ENCODE measurements at regions not wholly inside any gene's neighbourhood (a gene's known extent, or its start where the extent isn't known, plus 50 kb on each side); places are given as distances from the start of the nearest gene placed in this dataset.

- no peak for DNase-seq (ENCODE audit: low spot score, unreplicated experiment)
- no peak for TF ChIP-seq CTCF (IDR thresholded peaks at IDR 0.05; ENCODE audit: unreplicated experiment)
- Mint-ChIP-seq H3K27ac (no peak overlapping the region), H3K36me3 (ENCODE audit: insufficient read depth) (no peaks in the 10 kb centered on the region), H3K4me3 (ENCODE audit: low read depth) (no peak overlapping the region), H3K27me3 (peaks cover 31% of the 10 kb centered on the region), H3K9me3 (ENCODE audit: low read depth) (no peaks in the 10 kb centered on the region), H3K4me1 (ENCODE audit: low read depth) (peaks cover 6% of the 10 kb centered on the region)
These were observed 82.4 kb upstream of the RTL6 start for GRCh38 chr22:44580176-44581095.

- H3K4me3 Mint-ChIP-seq (ENCODE audit: low read depth), result no peak overlapping the region
- no peak for DNase-seq (ENCODE audit: low spot score, unreplicated experiment)
- no peak overlapping the region for H3K27ac Mint-ChIP-seq
- H3K27me3 Mint-ChIP-seq, result peaks cover 35% of the 10 kb centered on the region
- H3K9me3 Mint-ChIP-seq (ENCODE audit: low read depth), result no peaks in the 10 kb centered on the region
- no peaks in the 10 kb centered on the region for H3K36me3 Mint-ChIP-seq (ENCODE audit: insufficient read depth)
- H3K4me1 Mint-ChIP-seq (ENCODE audit: low read depth), result peaks cover 18% of the 10 kb centered on the region
- TF ChIP-seq CTCF (IDR thresholded peaks at IDR 0.05; ENCODE audit: unreplicated experiment), result no peak
These were observed 80.6 kb upstream of the RTL6 start for GRCh38 chr22:44578516-44579230.

- H3K4me1 Mint-ChIP-seq (ENCODE audit: low read depth), result peaks cover 18% of the 10 kb centered on the region
- no peak for DNase-seq (ENCODE audit: low spot score, unreplicated experiment)
- H3K36me3 Mint-ChIP-seq (ENCODE audit: insufficient read depth), result no peaks in the 10 kb centered on the region
- TF ChIP-seq CTCF (IDR thresholded peaks at IDR 0.05; ENCODE audit: unreplicated experiment), result no peak
- no peak overlapping the region for H3K27ac Mint-ChIP-seq
- no peaks in the 10 kb centered on the region for H3K9me3 Mint-ChIP-seq (ENCODE audit: low read depth)
- no peak overlapping the region for H3K4me3 Mint-ChIP-seq (ENCODE audit: low read depth)
- H3K27me3 Mint-ChIP-seq, result peaks cover 33% of the 10 kb centered on the region
These were observed 80.1 kb upstream of the RTL6 start for GRCh38 chr22:44578110-44578457.

- Mint-ChIP-seq H3K27me3 (peaks cover 29% of the 10 kb centered on the region), H3K9me3 (ENCODE audit: low read depth) (no peaks in the 10 kb centered on the region), H3K4me3 (ENCODE audit: low read depth) (no peak overlapping the region), H3K4me1 (ENCODE audit: low read depth) (peaks cover 18% of the 10 kb centered on the region), H3K27ac (no peak overlapping the region), H3K36me3 (ENCODE audit: insufficient read depth) (no peaks in the 10 kb centered on the region)
- DNase-seq (ENCODE audit: low spot score, unreplicated experiment), result no peak
- no peak for TF ChIP-seq CTCF (IDR thresholded peaks at IDR 0.05; ENCODE audit: unreplicated experiment)
These were observed 79.5 kb upstream of the RTL6 start for GRCh38 chr22:44577391-44578109.
